CD4-positive, alpha-beta T cell treated with Interleukin-2 at 100 ng/mL for 4 hours (primary cell): ENCODE measurements at regions not wholly inside any gene's neighbourhood (a gene's known extent, or its start where the extent isn't known, plus 50 kb on each side); places are given as distances from the start of the nearest gene placed in this dataset.

Experiments used
- DNase-seq: peaks from one replicate; pipeline ENCODE4 v3.0.0-alpha.2; 2020; ENCODE audit warnings: low spot score

- DNase-seq: no peak
Measured at GRCh38 chr2:177127821-177128220, 84.8 kb upstream of the HNRNPA3 start.

DNA sequence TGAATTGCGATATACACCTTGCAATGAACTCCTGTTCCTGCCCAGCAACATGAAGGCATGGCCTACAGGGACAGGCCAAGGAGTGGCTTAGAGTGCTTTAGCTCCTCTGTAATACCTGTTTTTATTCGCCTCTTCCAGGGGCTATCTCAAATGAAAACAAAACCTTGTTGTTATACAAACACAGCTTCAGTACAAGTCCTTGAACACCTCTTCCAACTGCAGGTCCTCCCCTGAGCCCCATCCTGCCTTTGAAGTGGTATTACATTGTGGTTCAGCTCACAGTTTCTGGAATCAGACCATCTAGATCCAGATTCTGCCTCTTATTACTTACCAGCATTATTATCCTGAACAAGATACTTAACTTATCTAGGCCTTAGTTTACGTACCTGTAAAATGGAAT lies 83.0 kb upstream of the HNRNPA3 start:
- DNase-seq: no peak

DNA sequence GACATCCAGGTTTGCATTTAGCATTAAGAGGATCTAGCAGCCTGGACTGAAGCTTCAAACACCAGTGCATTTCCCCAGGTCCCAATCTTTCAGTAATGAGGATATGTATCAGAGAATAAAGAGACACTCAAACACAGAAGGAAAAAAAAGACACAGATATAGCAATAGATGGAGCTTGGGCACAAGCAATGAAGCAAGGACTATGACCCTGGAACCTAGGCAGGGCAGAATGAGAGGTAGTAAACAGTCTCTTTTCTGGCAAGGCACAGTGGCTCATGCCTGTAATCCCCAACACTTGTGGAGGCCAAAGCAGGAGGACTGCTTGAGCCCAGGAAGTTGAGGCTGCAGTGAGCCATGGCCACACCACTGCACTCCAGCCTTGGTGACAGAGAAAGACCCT lies 80.7 kb upstream of the HNRNPA3 start:
- DNase-seq: no peak

DNA sequence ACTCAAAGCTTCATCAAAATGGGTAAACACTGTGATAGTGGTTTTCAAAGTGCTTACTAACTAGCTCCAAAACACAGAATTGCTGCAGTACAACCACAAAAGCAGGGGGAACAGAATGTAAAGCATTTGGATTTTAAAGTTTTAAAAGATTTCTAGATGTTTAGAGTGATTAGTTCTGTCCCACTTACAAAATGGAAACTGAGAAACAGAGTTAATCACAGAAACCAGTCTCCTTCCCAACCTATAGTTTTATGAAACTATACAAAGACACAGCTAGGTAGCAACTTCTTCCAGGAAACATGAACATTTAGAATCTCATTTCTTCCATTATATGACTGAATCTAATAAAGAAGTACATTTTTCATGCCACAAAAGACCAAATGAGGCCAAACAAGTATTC lies 73.8 kb upstream of the HNRNPA3 start:
- DNase-seq: no peak

DNA sequence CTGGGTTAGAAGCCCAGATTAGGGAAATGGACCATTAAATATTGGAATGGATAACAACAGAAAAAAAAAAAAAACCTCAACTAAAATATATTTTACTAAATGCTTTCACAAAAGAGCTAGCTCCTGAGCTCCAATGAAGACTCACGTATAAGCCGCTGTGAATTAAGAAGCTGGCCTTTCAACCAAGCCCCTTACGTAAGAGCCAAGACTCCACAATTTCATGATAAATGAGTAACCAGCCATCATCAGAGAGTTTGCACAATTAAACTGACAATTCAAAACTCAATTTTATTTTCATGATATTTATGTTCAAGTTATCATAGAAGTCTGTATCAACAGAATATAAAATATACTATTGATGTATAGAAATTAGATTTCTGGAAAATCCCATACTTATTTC lies 70.7 kb upstream of the HNRNPA3 start:
- no peak for DNase-seq

DNA sequence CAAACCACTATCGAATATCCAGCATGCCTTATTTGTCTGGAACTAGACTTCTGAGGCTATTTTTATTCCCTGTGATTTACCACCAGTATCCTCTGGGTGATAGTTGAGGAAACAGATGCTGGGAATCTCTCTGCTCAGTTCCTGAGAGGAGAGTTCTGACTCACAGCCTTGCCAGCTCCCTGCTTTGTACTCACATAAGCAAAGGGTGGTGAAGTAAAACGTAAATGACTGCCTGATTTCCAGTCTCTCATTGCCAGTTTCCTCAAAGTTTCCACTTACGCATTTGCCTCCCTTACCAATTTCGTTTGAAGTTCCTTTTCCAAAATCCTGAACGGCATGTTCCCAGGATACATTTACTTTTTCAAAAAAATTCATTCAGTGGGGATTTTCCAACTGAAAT lies 69.2 kb upstream of the HNRNPA3 start:
- no peak for DNase-seq

DNA sequence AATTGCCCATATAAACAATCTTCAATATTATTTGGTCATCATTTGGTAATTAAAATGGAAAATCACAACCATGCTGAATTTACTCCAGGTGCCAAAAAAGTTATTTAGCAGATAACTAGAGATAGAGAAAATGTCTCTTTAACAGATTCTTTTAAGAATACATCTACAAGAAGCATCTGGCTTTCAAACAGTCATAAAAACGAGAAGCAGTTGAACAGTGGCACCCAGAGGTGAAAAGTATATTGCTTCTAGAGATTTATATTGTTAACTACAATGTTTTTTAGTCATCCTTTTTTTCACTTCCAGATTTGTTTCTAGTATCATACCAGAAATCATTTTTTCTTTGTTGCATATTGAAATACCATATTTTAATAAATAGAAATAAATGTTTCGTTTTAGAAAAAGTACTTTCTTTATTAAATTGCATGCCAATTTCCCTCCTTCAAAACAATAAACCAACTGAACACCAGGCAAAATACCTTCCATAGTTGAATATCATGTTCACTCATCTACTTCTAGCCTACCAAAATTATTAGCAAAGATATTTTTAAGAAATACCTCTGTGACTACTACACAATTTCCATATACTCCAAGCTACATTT lies 65.4 kb upstream of the HNRNPA3 start:
- peak; percentile 57 for DNase-seq

DNA sequence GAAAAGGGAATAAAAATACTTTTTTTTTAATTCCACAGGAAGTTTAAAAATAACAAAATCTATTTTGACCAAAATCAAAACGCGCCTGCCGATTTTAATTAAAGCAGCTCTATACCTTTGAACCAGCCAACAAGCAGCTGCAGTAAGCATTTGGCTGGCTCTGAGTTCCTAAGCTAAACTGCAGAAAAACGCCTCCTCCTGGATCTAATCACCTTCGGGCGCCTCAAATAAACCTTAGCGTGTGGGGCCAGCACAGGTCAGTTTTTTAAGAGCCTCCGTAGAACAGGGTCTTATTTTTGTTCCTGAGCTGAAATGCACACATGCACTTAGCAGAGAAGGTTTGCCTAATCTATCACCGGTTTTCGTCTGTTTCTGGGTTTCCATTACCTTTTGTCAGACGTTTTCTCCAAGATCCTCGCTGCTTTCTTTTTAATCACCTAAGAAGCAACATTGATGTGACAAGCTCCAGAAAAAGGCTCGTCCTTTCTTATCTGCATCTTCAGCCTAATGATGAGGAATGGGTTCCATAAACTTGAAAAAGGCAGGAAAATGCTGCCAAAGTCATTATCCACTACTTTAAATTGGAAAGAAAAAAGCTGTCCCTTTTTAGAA lies 64.7 kb upstream of the HNRNPA3 start:
- no peak for DNase-seq

GRCh38 chr2:177148477-177149154 lies 64.0 kb upstream of the HNRNPA3 start:
- peak; percentile 72 for DNase-seq

- DNase-seq: no peak
Measured at GRCh38 chr2:177149155-177149503, 63.5 kb upstream of the HNRNPA3 start.

GRCh38 chr2:177153805-177154204 lies 58.8 kb upstream of the HNRNPA3 start:
- no peak for DNase-seq

DNA sequence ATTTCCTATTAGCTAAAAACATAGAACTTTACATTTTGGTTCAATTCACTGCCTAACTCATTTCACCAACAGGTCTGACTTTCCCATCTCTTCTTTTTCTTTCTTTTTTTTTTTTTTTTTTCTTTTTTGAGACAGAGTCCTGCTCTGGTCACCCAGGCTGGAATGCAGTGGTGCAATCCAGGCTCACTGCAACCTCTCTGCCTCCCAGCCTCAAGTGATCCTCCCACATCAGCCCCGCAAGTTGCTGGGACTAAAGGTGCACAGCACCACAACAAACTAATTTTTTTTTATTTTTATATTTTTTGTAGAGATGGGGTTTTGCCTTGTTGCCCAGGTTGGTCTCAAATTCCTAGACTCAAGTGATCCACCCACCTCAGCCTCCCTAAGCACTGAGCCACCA lies 57.8 kb upstream of the HNRNPA3 start:
- no peak for DNase-seq

- DNase-seq: no peak
Measured at GRCh38 chr2:177155631-177156030, 57.0 kb upstream of the HNRNPA3 start.

DNA sequence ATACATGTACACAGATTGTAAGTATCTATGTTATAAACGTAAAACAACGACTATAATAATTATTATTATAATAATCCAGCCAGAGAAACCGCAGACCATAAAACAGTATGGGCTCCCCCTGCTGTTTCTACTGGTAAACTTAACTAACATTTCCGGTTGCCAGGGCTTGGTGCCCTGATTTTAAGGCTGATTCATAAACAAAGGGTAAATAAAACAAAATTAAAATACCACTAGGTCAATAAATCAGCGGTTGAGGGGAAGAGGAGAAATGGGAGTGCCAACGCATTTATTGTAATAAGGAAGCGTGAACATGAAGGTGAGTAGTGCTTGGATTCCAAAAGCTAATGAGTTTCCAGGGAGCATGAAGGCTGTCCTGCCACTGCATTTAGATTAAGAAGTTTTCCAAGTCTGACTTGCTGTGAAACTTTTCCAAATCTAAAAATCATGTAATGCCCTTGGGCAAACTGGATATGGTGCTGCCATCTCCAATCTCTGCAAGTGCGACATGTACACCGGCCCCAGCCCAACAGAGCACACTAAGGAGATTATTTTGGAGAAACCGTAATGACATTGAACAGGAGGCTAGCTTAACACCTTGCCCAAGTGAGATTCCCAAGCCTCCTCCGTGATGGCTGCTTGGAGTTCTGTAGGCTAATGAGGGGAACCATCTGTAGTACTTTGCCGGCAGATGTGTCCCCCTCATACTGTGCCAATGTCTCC lies 50.7 kb upstream of the HNRNPA3 start:
- DNase-seq: peak; percentile 52
